ENCODE measurements at regions not wholly inside any gene's neighbourhood (a gene's known extent, or its start where the extent isn't known, plus 50 kb on each side); places are given as distances from the start of the nearest gene placed in this dataset.
A peak's percentile ranks its signal among the peaks of the same experiment; 100 is the strongest.

DNA sequence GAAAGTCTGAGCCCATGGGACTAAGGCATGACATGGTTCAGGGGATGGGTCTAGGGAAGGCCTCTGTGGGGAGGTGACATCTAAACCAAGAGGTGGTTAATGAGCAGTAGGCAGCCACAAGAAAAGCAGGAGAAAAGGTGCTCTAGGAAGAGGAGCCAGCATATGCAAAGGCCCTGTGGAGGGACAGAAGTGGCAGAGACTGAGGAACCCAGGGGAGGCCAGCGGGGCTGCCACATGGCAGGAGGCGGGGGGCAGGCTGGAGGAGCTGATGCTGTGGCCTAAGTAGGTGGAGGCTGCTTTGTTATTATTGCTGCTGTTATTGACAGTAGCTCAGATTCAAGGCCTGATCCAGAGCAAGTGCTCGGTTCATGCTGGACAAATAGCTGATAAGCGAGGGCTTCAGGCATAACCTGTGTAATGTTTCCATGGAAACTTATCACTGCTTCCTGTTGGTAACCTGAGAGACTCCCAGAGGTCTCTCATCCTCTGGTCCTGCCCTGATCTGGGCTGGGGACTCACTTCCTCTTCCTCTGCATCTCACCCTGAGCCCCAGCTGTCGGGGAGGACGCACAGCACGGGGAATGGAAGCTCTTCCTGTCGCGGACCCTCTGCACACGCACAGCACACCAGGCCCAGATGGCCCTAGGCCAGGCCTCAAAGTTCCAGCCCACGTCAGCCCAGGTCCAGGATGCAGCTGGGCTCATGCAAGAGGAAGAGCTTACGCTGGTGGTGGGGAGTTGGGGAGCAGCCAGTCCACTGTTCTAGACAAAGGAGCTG lies 75.2 kb upstream of the TP53I11 start:
- H3K9me1 ChIP-seq (replicated peaks; ENCODE audit: control insufficient read depth, extremely low read depth, insufficient read depth, low read length), result no peaks in the 10 kb centered on the region
- H3K9ac ChIP-seq (replicated peaks; ENCODE audit: extremely low read depth, insufficient read depth, low read length), result peak overlapping the region; percentile 34
- H3K4me2 ChIP-seq (ENCODE audit: insufficient read depth, low read length), result no peak overlapping the region
- H3K36me3 ChIP-seq (ENCODE audit: control insufficient read depth in 2 of 2, extremely low read depth in 1 of 2, insufficient read depth in 2 of 2, low read length in 2 of 2), result no peaks in the 10 kb centered on the region
- TF ChIP-seq, protein P1, sequence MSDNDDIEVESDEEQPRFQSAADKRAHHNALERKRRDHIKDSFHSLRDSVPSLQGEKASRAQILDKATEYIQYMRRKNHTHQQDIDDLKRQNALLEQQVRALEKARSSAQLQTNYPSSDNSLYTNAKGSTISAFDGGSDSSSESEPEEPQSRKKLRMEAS (IDR thresholded peaks at IDR 0.05; ENCODE audit: insufficient read depth, insufficient read length), result no peak
- no peak for TF ChIP-seq EZH2 (IDR thresholded peaks at IDR 0.05; ENCODE audit: borderline replicate concordance, low read depth, low read length, severe bottlenecking)
- no peak for TF ChIP-seq POLR2A (IDR thresholded peaks at IDR 0.05; ENCODE audit: low read depth, low read length)
- TF ChIP-seq POLR2AphosphoS5 (IDR thresholded peaks at IDR 0.05; ENCODE audit: insufficient read depth, low read depth, low read length), result peak; percentile 50
- TF ChIP-seq MYC (IDR thresholded peaks at IDR 0.05; ENCODE audit: low read depth, low read length), result no peak
- peak; percentile 47 for TF ChIP-seq FOS (IDR thresholded peaks at IDR 0.05; ENCODE audit: borderline replicate concordance, insufficient read depth, low read length)
- CTCF ChIA-PET, result interaction anchor here (0.7 to 1.9 kb wide), 9 partner anchors 14 to 99 kb away, joined by 3 to 20 read pairs (median 4); partner anchors contain the start of gene TP53I11
- dilution Hi-C loops (cut with MboI; ENCODE audit: extremely low pct_ligation_motif_present, low sequenced_read_pairs) (no loop called here), intact Hi-C loops (cut with micrococcal nuclease) (loop anchor here (1.0 to 2.0 kb wide), 5 partner anchors 22 to 77 kb away; no protein-coding TSS in a partner anchor)
- no peaks in the 10 kb centered on the region for H3K79me2 ChIP-seq (ENCODE audit: control insufficient read depth, insufficient read depth, low read length)
- no peak overlapping the region for H3K4me3 ChIP-seq (replicated peaks in 1 of 3; ENCODE audit: insufficient read depth in 1 of 3, low read depth in 1 of 3, low read length in 3 of 3)
- BruUV-seq (replicated peaks), result no TSS peak
- H2AFZ ChIP-seq (ENCODE audit: low read depth, low read length), result no peak overlapping the region
- no peaks in the 10 kb centered on the region for H3K9me3 ChIP-seq (replicated peaks; ENCODE audit: control insufficient read depth, insufficient read depth, low read length)
- H3K4me1 ChIP-seq (ENCODE audit: control insufficient read depth, extremely low read depth, insufficient read depth, low read length), result peaks cover 14% of the 10 kb centered on the region
- POLR2A ChIA-PET, result interaction anchor here (0.6 to 1.4 kb wide), 4 partner anchors 47 to 1665 kb away, joined by 3 to 9 read pairs (median 4); no protein-coding TSS in a partner anchor
- peak; percentile 91 for FAIRE-seq
- DNase-seq (ENCODE audit: low read depth, low spot score), result peak; percentile 98
- peak overlapping the region; percentile 67 for H3K27ac ChIP-seq (ENCODE audit: insufficient read depth, low read depth, low read length)
- peaks cover 3 to 11% of the 10 kb centered on the region in 2 experiments for H3K27me3 ChIP-seq (ENCODE audit: control insufficient read depth in 2 of 2, insufficient read depth in 2 of 2, low read length in 2 of 2)
- no peaks in the 10 kb centered on the region for H4K20me1 ChIP-seq (replicated peaks; ENCODE audit: control insufficient read depth, extremely low read depth, insufficient read depth, low read length)

DNA sequence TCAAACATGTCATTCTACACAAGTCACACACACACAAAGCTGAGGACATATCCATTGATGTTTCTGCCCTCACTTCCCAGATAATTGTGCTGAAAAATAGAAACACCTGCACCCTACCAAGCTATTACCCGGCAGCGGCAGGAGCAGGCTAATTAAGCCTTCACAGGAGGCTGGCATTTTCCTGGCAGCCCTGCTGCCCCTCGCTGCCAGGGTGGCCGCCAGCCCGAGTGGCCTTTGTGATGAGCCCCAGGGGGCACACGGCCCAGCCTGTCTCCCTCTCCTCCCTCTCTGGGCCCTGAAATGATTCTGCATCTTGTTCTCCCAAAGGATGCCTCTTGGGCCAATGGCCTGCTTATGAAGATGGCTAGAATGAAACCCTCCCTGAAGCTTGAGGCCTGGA lies 76.2 kb upstream of the TP53I11 start:
- peaks cover 3 to 5% of the 10 kb centered on the region in 2 experiments for H3K27me3 ChIP-seq (ENCODE audit: control insufficient read depth in 2 of 2, insufficient read depth in 2 of 2, low read length in 2 of 2)
- intact Hi-C loops (cut with micrococcal nuclease) (loop anchor here (1.0 to 2.0 kb wide), 5 partner anchors 21 to 78 kb away; no protein-coding TSS in a partner anchor), dilution Hi-C loops (cut with MboI; ENCODE audit: extremely low pct_ligation_motif_present, low sequenced_read_pairs) (no loop called here)
- TF ChIP-seq MYC (IDR thresholded peaks at IDR 0.05; ENCODE audit: low read depth, low read length), result no peak
- no peak for TF ChIP-seq POLR2AphosphoS5 (IDR thresholded peaks at IDR 0.05; ENCODE audit: insufficient read depth, low read depth, low read length)
- TF ChIP-seq FOS (IDR thresholded peaks at IDR 0.05; ENCODE audit: borderline replicate concordance, insufficient read depth, low read length), result no peak
- TF ChIP-seq JUN (IDR thresholded peaks at IDR 0.05; ENCODE audit: borderline replicate concordance, insufficient read depth, insufficient read length, low read depth), result no peak
- no peak for TF ChIP-seq POLR2A (IDR thresholded peaks at IDR 0.05; ENCODE audit: low read depth, low read length)
- TF ChIP-seq, protein P1 (IDR thresholded peaks at IDR 0.05; ENCODE audit: insufficient read depth, insufficient read length), result no peak
- no peak overlapping the region for H2AFZ ChIP-seq (ENCODE audit: low read depth, low read length)
- no peaks in the 10 kb centered on the region for H3K36me3 ChIP-seq (ENCODE audit: control insufficient read depth in 2 of 2, extremely low read depth in 1 of 2, insufficient read depth in 2 of 2, low read length in 2 of 2)
- DNase-seq (ENCODE audit: low read depth, low spot score) (no peak), FAIRE-seq (no peak)
- H3K4me2 ChIP-seq (ENCODE audit: insufficient read depth, low read length), result no peak overlapping the region
- H3K4me1 ChIP-seq (ENCODE audit: control insufficient read depth, extremely low read depth, insufficient read depth, low read length), result peaks cover 14% of the 10 kb centered on the region
- H4K20me1 ChIP-seq (replicated peaks; ENCODE audit: control insufficient read depth, extremely low read depth, insufficient read depth, low read length), result no peaks in the 10 kb centered on the region
- H3K79me2 ChIP-seq (ENCODE audit: control insufficient read depth, insufficient read depth, low read length), result no peaks in the 10 kb centered on the region
- H3K4me3 ChIP-seq (replicated peaks in 1 of 3; ENCODE audit: insufficient read depth in 1 of 3, low read depth in 1 of 3, low read length in 3 of 3), result no peak overlapping the region
- H3K9me1 ChIP-seq (replicated peaks; ENCODE audit: control insufficient read depth, extremely low read depth, insufficient read depth, low read length), result no peaks in the 10 kb centered on the region
- peak overlapping the region; percentile 49 for H3K27ac ChIP-seq (ENCODE audit: insufficient read depth, low read depth, low read length)
- peak overlapping the region; percentile 1 for H3K9ac ChIP-seq (replicated peaks; ENCODE audit: extremely low read depth, insufficient read depth, low read length)
- H3K9me3 ChIP-seq (replicated peaks; ENCODE audit: control insufficient read depth, insufficient read depth, low read length), result no peaks in the 10 kb centered on the region
- BruUV-seq (replicated peaks), result no TSS peak
- CTCF ChIA-PET, result interaction anchor here (0.8 to 1.9 kb wide), 8 partner anchors 13 to 100 kb away, joined by 3 to 20 read pairs (median 6); partner anchors contain the start of gene TP53I11
- POLR2A ChIA-PET, result interaction anchor here (1.4 kb wide), 3 partner anchors 48 to 81 kb away, joined by 3 to 9 read pairs (median 4); no protein-coding TSS in a partner anchor
